ENCODE measurements at regions not wholly inside any gene's neighbourhood (a gene's known extent, or its start where the extent isn't known, plus 50 kb on each side); places are given as distances from the start of the nearest gene placed in this dataset.

- Histone ChIP-seq H3K4me3 (no peak overlapping the region), H3K9me3 (peaks cover 0 to 26% (median 5%) of the 10 kb centered on the region in 8 donors), H3K36me3 (no peaks in the 10 kb centered on the region), H3K4me1 (no peaks in the 10 kb centered on the region), H3K27ac (no peak overlapping the region), H3K27me3 (replicated peaks in 1 of 7) (no peaks in the 10 kb centered on the region)
- TF ChIP-seq POLR2AphosphoS5 (IDR thresholded peaks at IDR 0.05) (no peak), CTCF (IDR thresholded peaks at IDR 0.05 in 8 of 11, conservative IDR thresholded peaks at IDR 0.05 in 3 of 11) (no peak), POLR2A (IDR thresholded peaks at IDR 0.05) (no peak)
- intact Hi-C loops (cut with DNase I; ENCODE audit: low total_unique reads): no loop called here
- no peak for DNase-seq
- 92 to 98% (median 95%) methylated on average over 20 to 26 of the region's 26 CpGs for WGBS, 5 donors
Observed at GRCh38 chr11:97717922-97718321, 1302.8 kb upstream of the CNTN5 start.

- Histone ChIP-seq H3K27ac (no peak overlapping the region), H3K36me3 (no peaks in the 10 kb centered on the region), H3K4me3 (no peak overlapping the region), H3K27me3 (replicated peaks in 1 of 7) (no peaks in the 10 kb centered on the region), H3K4me1 (no peaks in the 10 kb centered on the region), H3K9me3 (peaks cover 0 to 26% (median 5%) of the 10 kb centered on the region in 8 donors)
- DNase-seq: no peak
- intact Hi-C loops (cut with DNase I; ENCODE audit: low total_unique reads): no loop called here
- WGBS, 5 donors: 89 to 100% (median 95%) methylated on average over 1 of the region's 1 CpG
- no peak for TF ChIP-seq CTCF (IDR thresholded peaks at IDR 0.05 in 8 of 11, conservative IDR thresholded peaks at IDR 0.05 in 3 of 11)
Observed at GRCh38 chr11:97722065-97722464, 1298.7 kb upstream of the CNTN5 start.

- intact Hi-C loops (cut with DNase I; ENCODE audit: low total_unique reads): no loop called here
- DNase-seq: no peak
- H3K4me3 ChIP-seq: no peak overlapping the region
- 88 to 100% (median 100%) methylated on average over 1 of the region's 1 CpG for WGBS, 5 donors
- H3K27me3 ChIP-seq (replicated peaks in 1 of 7): no peaks in the 10 kb centered on the region
- H3K9me3 ChIP-seq: peaks cover 0 to 21% (median 1%) of the 10 kb centered on the region in 8 donors
- H3K27ac ChIP-seq: no peak overlapping the region
- no peaks in the 10 kb centered on the region for H3K4me1 ChIP-seq
- TF ChIP-seq CTCF (IDR thresholded peaks at IDR 0.05 in 8 of 11, conservative IDR thresholded peaks at IDR 0.05 in 3 of 11) (no peak), POLR2A (IDR thresholded peaks at IDR 0.05) (no peak), POLR2AphosphoS5 (IDR thresholded peaks at IDR 0.05) (no peak)
- no peaks in the 10 kb centered on the region for H3K36me3 ChIP-seq
Observed at GRCh38 chr11:97722721-97723120, 1298.0 kb upstream of the CNTN5 start.

- 58 to 78% (median 68%) methylated on average over 4 of the region's 4 CpGs for WGBS, 5 donors
- no peak for DNase-seq
Observed at GRCh38 chr11:97729546-97730272, 1291.0 kb upstream of the CNTN5 start.

More at GRCh38 chr11:97729546-97730272, 1291.0 kb upstream of the CNTN5 start:
- no peaks in the 10 kb centered on the region for H3K36me3 ChIP-seq
- no peak overlapping the region for H3K27ac ChIP-seq
- no peak overlapping the region for H3K4me3 ChIP-seq
- TF ChIP-seq POLR2AphosphoS5 (IDR thresholded peaks at IDR 0.05) (no peak), POLR2A (IDR thresholded peaks at IDR 0.05) (no peak), CTCF (IDR thresholded peaks at IDR 0.05 in 8 of 11, conservative IDR thresholded peaks at IDR 0.05 in 3 of 11) (no peak)
- intact Hi-C loops (cut with DNase I; ENCODE audit: low total_unique reads): no loop called here
- H3K27me3 ChIP-seq (replicated peaks in 1 of 7): no peaks in the 10 kb centered on the region
- no peaks in the 10 kb centered on the region for H3K4me1 ChIP-seq
- H3K9me3 ChIP-seq: peaks cover 0 to 10% (median 2%) of the 10 kb centered on the region in 8 donors
